ENCODE measurements at regions not wholly inside any gene's neighbourhood (a gene's known extent, or its start where the extent isn't known, plus 50 kb on each side); places are given as distances from the start of the nearest gene placed in this dataset.

- Histone ChIP-seq H3K36me3 (ENCODE audit: insufficient read depth, low read length) (no peaks in the 10 kb centered on the region), H3K4me2 (ENCODE audit: low read depth, low read length, poor library complexity, severe bottlenecking) (no peak overlapping the region), H3K4me3 (ENCODE audit: low read length, poor library complexity, severe bottlenecking) (no peak overlapping the region), H3F3A (ENCODE audit: low read depth) (no peaks in the 10 kb centered on the region), H3K27me3 (ENCODE audit: insufficient read depth, low read length, poor library complexity, severe bottlenecking) (no peaks in the 10 kb centered on the region), H4K20me1 (ENCODE audit: insufficient read depth, low read length, poor library complexity, severe bottlenecking) (no peaks in the 10 kb centered on the region), H2AFZ (ENCODE audit: low read length) (no peak overlapping the region), H3K9me3 (ENCODE audit: insufficient read depth, low read depth, low read length) (no peaks in the 10 kb centered on the region), H3K4me1 (ENCODE audit: insufficient read depth, low read length, poor library complexity, severe bottlenecking) (no peaks in the 10 kb centered on the region), H3K9ac (ENCODE audit: low read depth, low read length, poor library complexity, severe bottlenecking) (no peak overlapping the region), H3K79me2 (ENCODE audit: insufficient read depth, low read length) (no peaks in the 10 kb centered on the region), H3K9me2 (replicated peaks; ENCODE audit: low read depth, low read length) (no peaks in the 10 kb centered on the region)
- no peak for TF ChIP-seq EZH2phosphoT487 (IDR thresholded peaks at IDR 0.05; ENCODE audit: borderline replicate concordance)
- TF ChIP-seq CTCF (conservative IDR thresholded peaks at IDR 0.05; ENCODE audit: low read length), result no peak
Observed at GRCh38 chr4:11259837-11260236, 168.9 kb downstream of the HS3ST1 start.

- Histone ChIP-seq H3K79me2 (ENCODE audit: insufficient read depth, low read length) (no peaks in the 10 kb centered on the region), H3K9me3 (ENCODE audit: insufficient read depth, low read depth, low read length) (no peaks in the 10 kb centered on the region), H3K27me3 (ENCODE audit: insufficient read depth, low read length, poor library complexity, severe bottlenecking) (no peaks in the 10 kb centered on the region), H3K4me1 (ENCODE audit: insufficient read depth, low read length, poor library complexity, severe bottlenecking) (no peaks in the 10 kb centered on the region), H3K4me2 (ENCODE audit: low read depth, low read length, poor library complexity, severe bottlenecking) (no peak overlapping the region), H4K20me1 (ENCODE audit: insufficient read depth, low read length, poor library complexity, severe bottlenecking) (no peaks in the 10 kb centered on the region), H3F3A (ENCODE audit: low read depth) (no peaks in the 10 kb centered on the region), H3K9ac (ENCODE audit: low read depth, low read length, poor library complexity, severe bottlenecking) (no peak overlapping the region), H3K4me3 (ENCODE audit: low read length, poor library complexity, severe bottlenecking) (no peak overlapping the region), H3K36me3 (ENCODE audit: insufficient read depth, low read length) (no peaks in the 10 kb centered on the region), H3K9me2 (replicated peaks; ENCODE audit: low read depth, low read length) (no peaks in the 10 kb centered on the region), H2AFZ (ENCODE audit: low read length) (no peak overlapping the region)
- TF ChIP-seq EZH2phosphoT487 (IDR thresholded peaks at IDR 0.05; ENCODE audit: borderline replicate concordance) (no peak), CTCF (conservative IDR thresholded peaks at IDR 0.05; ENCODE audit: low read length) (peak; percentile 33)
Observed at GRCh38 chr4:11252149-11252548, 176.5 kb downstream of the HS3ST1 start.

DNA sequence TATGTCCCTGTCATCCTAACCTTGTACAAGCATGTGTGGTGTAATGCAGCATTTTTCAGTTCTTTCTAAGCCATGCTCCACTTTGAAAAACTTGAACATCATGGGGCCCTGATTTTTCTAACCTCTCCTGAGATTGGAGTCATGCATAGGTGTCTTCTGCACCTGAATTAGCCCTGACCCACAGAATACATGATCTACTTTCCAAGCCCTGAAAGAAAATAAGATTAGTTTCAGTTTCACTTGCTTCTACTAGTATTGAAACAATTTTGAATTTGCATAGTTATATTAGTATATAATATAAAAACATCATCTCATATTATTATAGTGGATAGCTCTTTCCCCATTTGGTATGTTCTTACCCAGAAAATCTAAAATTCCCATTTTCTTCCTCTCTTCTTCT, 178.2 kb downstream of the HS3ST1 start:
- no peak overlapping the region for H2AFZ ChIP-seq (ENCODE audit: low read length)
- no peaks in the 10 kb centered on the region for H3K9me3 ChIP-seq (ENCODE audit: insufficient read depth, low read depth, low read length)
- no peak for TF ChIP-seq CTCF (conservative IDR thresholded peaks at IDR 0.05; ENCODE audit: low read length)
- no peak for TF ChIP-seq EZH2phosphoT487 (IDR thresholded peaks at IDR 0.05; ENCODE audit: borderline replicate concordance)
- H3K79me2 ChIP-seq (ENCODE audit: insufficient read depth, low read length), result no peaks in the 10 kb centered on the region
- H3K4me2 ChIP-seq (ENCODE audit: low read depth, low read length, poor library complexity, severe bottlenecking), result no peak overlapping the region
- no peaks in the 10 kb centered on the region for H3F3A ChIP-seq (ENCODE audit: low read depth)
- no peaks in the 10 kb centered on the region for H3K9me2 ChIP-seq (replicated peaks; ENCODE audit: low read depth, low read length)
- H3K9ac ChIP-seq (ENCODE audit: low read depth, low read length, poor library complexity, severe bottlenecking), result no peak overlapping the region
- H4K20me1 ChIP-seq (ENCODE audit: insufficient read depth, low read length, poor library complexity, severe bottlenecking), result no peaks in the 10 kb centered on the region
- no peaks in the 10 kb centered on the region for H3K36me3 ChIP-seq (ENCODE audit: insufficient read depth, low read length)
- H3K4me1 ChIP-seq (ENCODE audit: insufficient read depth, low read length, poor library complexity, severe bottlenecking), result no peaks in the 10 kb centered on the region
- H3K27me3 ChIP-seq (ENCODE audit: insufficient read depth, low read length, poor library complexity, severe bottlenecking), result no peaks in the 10 kb centered on the region
- no peak overlapping the region for H3K4me3 ChIP-seq (ENCODE audit: low read length, poor library complexity, severe bottlenecking)

Data from Loucy (cell line).